Naive B cell (primary cell): ENCODE measurements at regions not wholly inside any gene's neighbourhood (a gene's known extent, or its start where the extent isn't known, plus 50 kb on each side); places are given as distances from the start of the nearest gene placed in this dataset.

Source experiments
- ATAC-seq, 2 donors: fragments of 150-1000 bp; cut with Tn5 transposase; 2 replicates each; pipeline ENCODE4 v1.10.0; 2021; ENCODE audit warnings: low read depth in 2 of 2, mild to moderate bottlenecking in 2 of 2, moderate library complexity in 2 of 2
- DNase-seq: peaks from one replicate; pipeline ENCODE4 v3.0.0; 2022
- H3K27ac Mint-ChIP-seq, 6 donors: one replicate each; pipeline ENCODE4 v1.8.0; 2020 to 2022; ENCODE audit warnings: mild to moderate bottlenecking in 6 of 6, mixed read lengths in 6 of 6, moderate library complexity in 5 of 6, inconsistent platforms in 2 of 6
- H3K27me3 Mint-ChIP-seq, 3 donors: one replicate each; pipeline ENCODE4 v1.8.0; 2021 to 2022; ENCODE audit warnings: mixed read lengths in 3 of 3, mild to moderate bottlenecking in 1 of 3
- H3K36me3 Mint-ChIP-seq, 2 donors: one replicate each; pipeline ENCODE4 v1.8.0; 2020 to 2022; ENCODE audit warnings: mixed read lengths in 2 of 2, inconsistent platforms in 1 of 2, mild to moderate bottlenecking in 1 of 2
- H3K4me1 Mint-ChIP-seq, 3 donors: one replicate each; pipeline ENCODE4 v1.8.0; 2020 to 2022; ENCODE audit warnings: mixed read lengths in 3 of 3, inconsistent platforms in 1 of 3, mild to moderate bottlenecking in 1 of 3, moderate library complexity in 1 of 3
- H3K4me3 Mint-ChIP-seq, 8 donors: one replicate each; pipeline ENCODE4 v1.8.0; 2020 to 2022; ENCODE audit warnings: mild to moderate bottlenecking in 8 of 8, mixed read lengths in 8 of 8, moderate library complexity in 8 of 8, inconsistent platforms in 2 of 8
- H3K9me3 Mint-ChIP-seq, 7 donors: one replicate each; pipeline ENCODE4 v1.8.0; 2020 to 2022; ENCODE audit warnings: mixed read lengths in 7 of 7, mild to moderate bottlenecking in 5 of 7, inconsistent platforms in 2 of 7, moderate library complexity in 1 of 7

- Mint-ChIP-seq H3K9me3 (peaks cover 6 to 14% (median 11%) of the 10 kb centered on the region in 7 donors), H3K27ac (no peak overlapping the region), H3K4me3 (no peak overlapping the region), H3K36me3 (peaks cover 0 to 4% of the 10 kb centered on the region in 2 donors), H3K4me1 (no peaks in the 10 kb centered on the region), H3K27me3 (peaks cover 0 to 5% (median 3%) of the 10 kb centered on the region in 3 donors)
- ATAC-seq, result no peak
- DNase-seq, result no peak
Measured at GRCh38 chr6:167550941-167551627, 226.2 kb downstream of the TTLL2 start.

- Mint-ChIP-seq H3K4me3 (no peak overlapping the region), H3K9me3 (peaks cover 10 to 20% (median 16%) of the 10 kb centered on the region in 7 donors), H3K27ac (no peak overlapping the region), H3K27me3 (peaks cover 0 to 5% (median 0%) of the 10 kb centered on the region in 3 donors), H3K4me1 (no peaks in the 10 kb centered on the region), H3K36me3 (peaks cover 0 to 10% of the 10 kb centered on the region in 2 donors)
- DNase-seq, result no peak
- no peak for ATAC-seq
Measured at GRCh38 chr6:167551628-167552257, 226.9 kb downstream of the TTLL2 start.

DNA sequence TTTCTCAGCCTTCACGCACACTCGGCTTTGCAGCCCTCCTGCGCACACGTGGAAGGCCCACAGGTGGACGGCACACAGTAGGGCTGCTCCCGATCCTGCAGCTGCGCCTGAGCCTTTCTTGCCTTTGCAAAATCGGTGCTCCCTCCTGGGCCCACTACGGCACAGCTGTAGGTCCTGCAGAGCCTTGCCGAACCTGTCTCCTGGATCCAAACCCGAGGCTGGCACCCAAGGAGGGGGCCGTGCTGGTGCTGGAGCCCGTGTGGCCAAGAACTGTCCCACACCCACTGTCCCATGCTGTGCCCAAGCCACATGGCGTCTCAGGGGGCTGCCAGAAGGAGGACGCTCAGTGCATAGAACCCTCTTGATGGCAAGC, 227.4 kb downstream of the TTLL2 start:
- ATAC-seq (no peak), DNase-seq (no peak)
- peaks cover 10 to 25% (median 16%) of the 10 kb centered on the region in 7 donors for H3K9me3 Mint-ChIP-seq
- H3K27ac Mint-ChIP-seq, result no peak overlapping the region
- H3K36me3 Mint-ChIP-seq, result peaks cover 0 to 11% of the 10 kb centered on the region in 2 donors
- no peaks in the 10 kb centered on the region for H3K4me1 Mint-ChIP-seq
- H3K27me3 Mint-ChIP-seq, result peaks cover 0 to 5% (median 0%) of the 10 kb centered on the region in 3 donors
- H3K4me3 Mint-ChIP-seq, result no peak overlapping the region

DNA sequence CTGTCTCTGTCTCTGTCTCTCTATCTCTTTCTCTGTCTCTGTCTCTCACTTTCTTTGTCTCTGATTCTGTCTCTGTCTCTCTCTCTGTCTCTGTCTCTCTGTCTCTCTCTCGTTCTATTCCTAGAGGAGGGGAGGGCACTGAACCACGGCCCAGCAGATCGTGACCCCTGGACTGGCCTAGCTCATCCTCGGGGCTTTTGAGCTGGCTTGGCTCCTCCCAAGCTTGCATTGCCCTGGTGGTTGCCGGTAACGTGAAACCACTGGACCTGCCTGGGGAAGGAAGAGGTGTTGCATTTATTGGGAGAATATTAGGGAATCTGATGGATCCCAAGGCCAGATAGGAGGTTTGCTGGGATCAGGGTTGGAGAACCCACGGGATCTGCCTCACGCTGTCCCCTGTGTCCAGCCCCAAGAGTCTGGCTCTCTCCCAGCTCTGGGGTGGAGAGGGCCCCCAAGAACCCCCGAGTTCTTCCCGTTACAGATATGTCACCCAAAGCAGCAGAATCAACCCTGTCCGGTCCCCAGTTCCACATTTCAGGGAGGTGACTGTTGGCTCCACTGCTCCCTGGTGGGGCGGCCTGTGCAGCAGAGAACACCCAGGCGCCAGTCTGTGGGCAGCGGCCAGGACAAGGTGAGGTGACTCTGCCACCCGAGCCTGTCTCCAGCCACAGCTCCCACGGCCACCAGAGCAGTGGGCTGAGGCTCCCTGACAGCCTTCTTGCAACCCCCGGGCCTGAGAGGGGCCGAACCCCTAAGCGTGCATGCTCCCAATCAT, 228.3 kb downstream of the TTLL2 start:
- DNase-seq, result no peak
- no peaks in the 10 kb centered on the region for H3K4me1 Mint-ChIP-seq
- H3K27me3 Mint-ChIP-seq, result peaks cover 0 to 5% (median 0%) of the 10 kb centered on the region in 3 donors
- H3K36me3 Mint-ChIP-seq, result peaks cover 0 to 11% of the 10 kb centered on the region in 2 donors
- H3K27ac Mint-ChIP-seq, result no peak overlapping the region
- peak overlapping the region in 1 of 8 donors; percentile 3 for H3K4me3 Mint-ChIP-seq
- ATAC-seq, result no peak
- peaks cover 10 to 29% (median 16%) of the 10 kb centered on the region in 7 donors for H3K9me3 Mint-ChIP-seq

- Mint-ChIP-seq H3K4me3 (no peak overlapping the region), H3K27ac (no peak overlapping the region), H3K4me1 (no peaks in the 10 kb centered on the region), H3K27me3 (peaks cover 0 to 5% (median 4%) of the 10 kb centered on the region in 3 donors), H3K9me3 (peaks cover 10 to 29% (median 16%) of the 10 kb centered on the region in 7 donors), H3K36me3 (peaks cover 0 to 11% of the 10 kb centered on the region in 2 donors)
- DNase-seq (no peak), ATAC-seq (no peak)
Measured at GRCh38 chr6:167553736-167554119, 228.8 kb downstream of the TTLL2 start.

DNA sequence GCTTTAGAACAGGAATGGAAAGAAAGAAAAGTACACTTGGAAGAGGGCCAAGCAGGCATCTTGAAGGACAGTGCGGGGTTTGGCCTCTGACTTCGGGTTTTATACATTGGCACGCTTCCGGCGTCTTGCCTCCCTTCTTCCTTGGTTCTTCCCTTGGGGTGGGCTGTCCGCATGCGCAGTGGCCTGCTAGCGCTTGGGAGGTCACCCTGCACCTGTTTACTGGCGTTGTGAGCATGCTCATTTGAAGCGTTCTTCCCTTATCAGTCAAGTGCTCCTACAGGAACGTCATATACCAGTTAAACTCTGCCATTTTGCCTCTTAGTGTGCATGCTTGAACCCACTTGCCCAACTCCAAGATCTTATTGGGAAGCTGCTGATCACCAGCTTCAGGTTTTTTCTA, 230.0 kb downstream of the TTLL2 start:
- Mint-ChIP-seq H3K4me1 (no peaks in the 10 kb centered on the region), H3K27ac (no peak overlapping the region), H3K9me3 (peaks cover 10 to 29% (median 16%) of the 10 kb centered on the region in 7 donors), H3K4me3 (peak overlapping the region in 1 of 8 donors; percentile 57), H3K27me3 (peaks cover 2 to 7% (median 6%) of the 10 kb centered on the region in 3 donors), H3K36me3 (peaks cover 0 to 11% of the 10 kb centered on the region in 2 donors)
- no peak for ATAC-seq
- no peak for DNase-seq

GRCh38 chr6:167555836-167556235, 230.9 kb downstream of the TTLL2 start:
- H3K4me1 Mint-ChIP-seq, result no peaks in the 10 kb centered on the region
- peaks cover 0 to 11% of the 10 kb centered on the region in 2 donors for H3K36me3 Mint-ChIP-seq
- DNase-seq (no peak), ATAC-seq (no peak)
- no peak overlapping the region for H3K4me3 Mint-ChIP-seq
- H3K9me3 Mint-ChIP-seq, result peaks cover 10 to 29% (median 18%) of the 10 kb centered on the region in 7 donors
- peaks cover 6 to 13% (median 6%) of the 10 kb centered on the region in 3 donors for H3K27me3 Mint-ChIP-seq
- no peak overlapping the region for H3K27ac Mint-ChIP-seq

- Mint-ChIP-seq H3K27ac (no peak overlapping the region), H3K36me3 (peaks cover 0 to 11% of the 10 kb centered on the region in 2 donors), H3K27me3 (peaks cover 6 to 13% (median 10%) of the 10 kb centered on the region in 3 donors), H3K4me3 (no peak overlapping the region), H3K9me3 (peaks cover 8 to 29% (median 18%) of the 10 kb centered on the region in 7 donors), H3K4me1 (no peaks in the 10 kb centered on the region)
- ATAC-seq, result no peak
- no peak for DNase-seq
Measured at GRCh38 chr6:167557675-167558074, 232.8 kb downstream of the TTLL2 start.

- no peak overlapping the region for H3K4me3 Mint-ChIP-seq
- H3K27ac Mint-ChIP-seq, result no peak overlapping the region
- peaks cover 6 to 13% (median 10%) of the 10 kb centered on the region in 3 donors for H3K27me3 Mint-ChIP-seq
Measured at GRCh38 chr6:167558246-167559177, 233.6 kb downstream of the TTLL2 start.

GRCh38 chr6:167559675-167560479, 235.0 kb downstream of the TTLL2 start:
- Mint-ChIP-seq H3K36me3 (peaks cover 0 to 11% of the 10 kb centered on the region in 2 donors), H3K4me3 (no peak overlapping the region), H3K27me3 (peaks cover 6 to 13% (median 10%) of the 10 kb centered on the region in 3 donors), H3K4me1 (no peaks in the 10 kb centered on the region), H3K9me3 (peaks cover 7 to 28% (median 17%) of the 10 kb centered on the region in 7 donors), H3K27ac (peak overlapping the region in 2 of 6 donors; percentile 33 to 73)
- DNase-seq, result no peak
- no peak for ATAC-seq

More at GRCh38 chr6:167558246-167559177, 233.6 kb downstream of the TTLL2 start:
- no peak for DNase-seq
- Mint-ChIP-seq H3K9me3 (peaks cover 7 to 29% (median 18%) of the 10 kb centered on the region in 7 donors), H3K4me1 (no peaks in the 10 kb centered on the region), H3K36me3 (peaks cover 0 to 11% of the 10 kb centered on the region in 2 donors)
- ATAC-seq, result no peak

GRCh38 chr6:167560673-167561569, 236.0 kb downstream of the TTLL2 start:
- ATAC-seq, result no peak
- Mint-ChIP-seq H3K27me3 (peaks cover 6 to 13% (median 10%) of the 10 kb centered on the region in 3 donors), H3K4me1 (no peaks in the 10 kb centered on the region), H3K4me3 (no peak overlapping the region), H3K36me3 (peaks cover 0 to 9% of the 10 kb centered on the region in 2 donors), H3K9me3 (peaks cover 5 to 18% (median 9%) of the 10 kb centered on the region in 7 donors), H3K27ac (no peak overlapping the region)
- no peak for DNase-seq
